ENCODE measurements at regions not wholly inside any gene's neighbourhood (a gene's known extent, or its start where the extent isn't known, plus 50 kb on each side); places are given as distances from the start of the nearest gene placed in this dataset.
"Not testable (repeated sequence)": the region's sequence is repeated elsewhere in the genome, so short reads cannot be mapped to it uniquely, and the experiment has no call there.

- Mint-ChIP-seq H3K27me3 (ENCODE audit: low read depth) (no peaks in the 10 kb centered on the region), H3K36me3 (ENCODE audit: low read depth) (no peaks in the 10 kb centered on the region), H3K27ac (no peak overlapping the region), H3K4me1 (ENCODE audit: low read depth) (no peaks in the 10 kb centered on the region), H3K9me3 (ENCODE audit: insufficient read depth) (peaks cover 14% of the 10 kb centered on the region), H3K4me3 (no peak overlapping the region)
- DNase-seq (no peak), ATAC-seq (no peak)
- ChIA-PET POLR2A (no interaction called here), CTCF (no interaction called here)
Observed at GRCh38 chr2:5195636-5196035, 496.5 kb upstream of the SOX11 start.

- no peak for DNase-seq
- H3K9me3 Mint-ChIP-seq (ENCODE audit: insufficient read depth), result peaks cover 13% of the 10 kb centered on the region
- no peaks in the 10 kb centered on the region for H3K4me1 Mint-ChIP-seq (ENCODE audit: low read depth)
- H3K4me3 Mint-ChIP-seq, result no peak overlapping the region
- ChIA-PET POLR2A (no interaction called here), CTCF (no interaction called here)
- H3K27ac Mint-ChIP-seq, result no peak overlapping the region
- no peaks in the 10 kb centered on the region for H3K36me3 Mint-ChIP-seq (ENCODE audit: low read depth)
- H3K27me3 Mint-ChIP-seq (ENCODE audit: low read depth), result no peaks in the 10 kb centered on the region
- ATAC-seq, result no peak
Observed at GRCh38 chr2:5203134-5203755, 488.9 kb upstream of the SOX11 start.

GRCh38 chr2:5206742-5207141 lies 485.4 kb upstream of the SOX11 start:
- CTCF ChIA-PET; H3K36me3 Mint-ChIP-seq (ENCODE audit: low read depth); H3K27ac Mint-ChIP-seq; H3K27me3 Mint-ChIP-seq (ENCODE audit: low read depth); ATAC-seq; H3K4me1 Mint-ChIP-seq (ENCODE audit: low read depth); H3K4me3 Mint-ChIP-seq; DNase-seq; POLR2A ChIA-PET: not testable (repeated sequence)
- peaks cover 14% of the 10 kb centered on the region for H3K9me3 Mint-ChIP-seq (ENCODE audit: insufficient read depth)

- H3K27ac Mint-ChIP-seq, result no peak overlapping the region
- no peaks in the 10 kb centered on the region for H3K27me3 Mint-ChIP-seq (ENCODE audit: low read depth)
- no peaks in the 10 kb centered on the region for H3K36me3 Mint-ChIP-seq (ENCODE audit: low read depth)
- CTCF ChIA-PET, result no interaction called here
- no peak for ATAC-seq
- no peaks in the 10 kb centered on the region for H3K4me1 Mint-ChIP-seq (ENCODE audit: low read depth)
- no peak overlapping the region for H3K4me3 Mint-ChIP-seq
- POLR2A ChIA-PET, result no interaction called here
- DNase-seq, result no peak
- H3K9me3 Mint-ChIP-seq (ENCODE audit: insufficient read depth), result peaks cover 24% of the 10 kb centered on the region
Observed at GRCh38 chr2:5215989-5216607, 476.1 kb upstream of the SOX11 start.

GRCh38 chr2:5227062-5227699 lies 465.0 kb upstream of the SOX11 start:
- no peak for ATAC-seq
- no peak overlapping the region for H3K27ac Mint-ChIP-seq
- CTCF ChIA-PET, result no interaction called here

GRCh38 chr2:5229574-5229973 lies 462.6 kb upstream of the SOX11 start:
- POLR2A ChIA-PET, result no interaction called here
- H3K27me3 Mint-ChIP-seq (ENCODE audit: low read depth), result no peaks in the 10 kb centered on the region
- H3K4me1 Mint-ChIP-seq (ENCODE audit: low read depth), result no peaks in the 10 kb centered on the region
- CTCF ChIA-PET, result no interaction called here
- peaks cover 10% of the 10 kb centered on the region for H3K9me3 Mint-ChIP-seq (ENCODE audit: insufficient read depth)
- no peak for DNase-seq
- H3K36me3 Mint-ChIP-seq (ENCODE audit: low read depth), result no peaks in the 10 kb centered on the region
- no peak overlapping the region for H3K27ac Mint-ChIP-seq
- no peak for ATAC-seq
- no peak overlapping the region for H3K4me3 Mint-ChIP-seq

More at GRCh38 chr2:5227062-5227699, 465.0 kb upstream of the SOX11 start:
- Mint-ChIP-seq H3K9me3 (ENCODE audit: insufficient read depth) (peaks cover 11% of the 10 kb centered on the region), H3K4me1 (ENCODE audit: low read depth) (no peaks in the 10 kb centered on the region), H3K36me3 (ENCODE audit: low read depth) (no peaks in the 10 kb centered on the region), H3K27me3 (ENCODE audit: low read depth) (no peaks in the 10 kb centered on the region), H3K4me3 (no peak overlapping the region)
- DNase-seq, result no peak
- POLR2A ChIA-PET, result no interaction called here

GRCh38 chr2:5230444-5230843 lies 461.7 kb upstream of the SOX11 start:
- Mint-ChIP-seq H3K36me3 (ENCODE audit: low read depth) (no peaks in the 10 kb centered on the region), H3K27ac (no peak overlapping the region), H3K4me1 (ENCODE audit: low read depth) (no peaks in the 10 kb centered on the region), H3K27me3 (ENCODE audit: low read depth) (no peaks in the 10 kb centered on the region), H3K4me3 (no peak overlapping the region), H3K9me3 (ENCODE audit: insufficient read depth) (peaks cover 10% of the 10 kb centered on the region)
- ChIA-PET CTCF (no interaction called here), POLR2A (no interaction called here)
- DNase-seq (no peak), ATAC-seq (no peak)

- Mint-ChIP-seq H3K4me1 (ENCODE audit: low read depth) (no peaks in the 10 kb centered on the region), H3K36me3 (ENCODE audit: low read depth) (no peaks in the 10 kb centered on the region), H3K27me3 (ENCODE audit: low read depth) (no peaks in the 10 kb centered on the region), H3K4me3 (no peak overlapping the region), H3K9me3 (ENCODE audit: insufficient read depth) (peaks cover 10% of the 10 kb centered on the region), H3K27ac (no peak overlapping the region)
- ATAC-seq, result no peak
- POLR2A ChIA-PET, result no interaction called here
- CTCF ChIA-PET, result no interaction called here
- no peak for DNase-seq
Observed at GRCh38 chr2:5230855-5231254, 461.3 kb upstream of the SOX11 start.

GRCh38 chr2:5231287-5231686 lies 460.9 kb upstream of the SOX11 start:
- Mint-ChIP-seq H3K27ac (no peak overlapping the region), H3K27me3 (ENCODE audit: low read depth) (no peaks in the 10 kb centered on the region), H3K36me3 (ENCODE audit: low read depth) (no peaks in the 10 kb centered on the region), H3K9me3 (ENCODE audit: insufficient read depth) (peaks cover 10% of the 10 kb centered on the region), H3K4me1 (ENCODE audit: low read depth) (no peaks in the 10 kb centered on the region), H3K4me3 (no peak overlapping the region)
- ChIA-PET CTCF (no interaction called here), POLR2A (no interaction called here)
- DNase-seq, result no peak
- no peak for ATAC-seq

- ATAC-seq, result no peak
- Mint-ChIP-seq H3K27me3 (ENCODE audit: low read depth) (no peaks in the 10 kb centered on the region), H3K4me3 (no peak overlapping the region), H3K36me3 (ENCODE audit: low read depth) (no peaks in the 10 kb centered on the region), H3K9me3 (ENCODE audit: insufficient read depth) (peaks cover 10% of the 10 kb centered on the region), H3K27ac (no peak overlapping the region), H3K4me1 (ENCODE audit: low read depth) (no peaks in the 10 kb centered on the region)
- ChIA-PET CTCF (no interaction called here), POLR2A (no interaction called here)
- no peak for DNase-seq
Observed at GRCh38 chr2:5234563-5234962, 457.6 kb upstream of the SOX11 start.

- peaks cover 7% of the 10 kb centered on the region for H3K9me3 Mint-ChIP-seq (ENCODE audit: insufficient read depth)
- DNase-seq, result no peak
- no peaks in the 10 kb centered on the region for H3K27me3 Mint-ChIP-seq (ENCODE audit: low read depth)
- ATAC-seq, result no peak
- ChIA-PET CTCF (no interaction called here), POLR2A (no interaction called here)
- no peaks in the 10 kb centered on the region for H3K4me1 Mint-ChIP-seq (ENCODE audit: low read depth)
- H3K4me3 Mint-ChIP-seq, result no peak overlapping the region
- H3K27ac Mint-ChIP-seq, result no peak overlapping the region
- H3K36me3 Mint-ChIP-seq (ENCODE audit: low read depth), result no peaks in the 10 kb centered on the region
Observed at GRCh38 chr2:5235701-5236100, 456.5 kb upstream of the SOX11 start.

GRCh38 chr2:5236249-5236648 lies 455.9 kb upstream of the SOX11 start:
- ChIA-PET POLR2A (no interaction called here), CTCF (no interaction called here)
- no peak for ATAC-seq
- Mint-ChIP-seq H3K27ac (no peak overlapping the region), H3K4me3 (no peak overlapping the region), H3K9me3 (ENCODE audit: insufficient read depth) (peaks cover 4% of the 10 kb centered on the region), H3K27me3 (ENCODE audit: low read depth) (no peaks in the 10 kb centered on the region), H3K36me3 (ENCODE audit: low read depth) (no peaks in the 10 kb centered on the region), H3K4me1 (ENCODE audit: low read depth) (no peaks in the 10 kb centered on the region)
- DNase-seq, result no peak

GRCh38 chr2:5242751-5243150 lies 449.4 kb upstream of the SOX11 start:
- H3K9me3 Mint-ChIP-seq (ENCODE audit: insufficient read depth), result peaks cover 7% of the 10 kb centered on the region

More at GRCh38 chr2:5242751-5243150, 449.4 kb upstream of the SOX11 start:
- Mint-ChIP-seq H3K4me1 (ENCODE audit: low read depth) (no peaks in the 10 kb centered on the region), H3K36me3 (ENCODE audit: low read depth) (no peaks in the 10 kb centered on the region), H3K27ac (no peak overlapping the region), H3K4me3 (no peak overlapping the region), H3K27me3 (ENCODE audit: low read depth) (no peaks in the 10 kb centered on the region)
- ATAC-seq (no peak), DNase-seq (no peak)
- ChIA-PET CTCF (no interaction called here), POLR2A (interaction anchor here (0.6 kb wide), 1 partner anchor 11 kb away, joined by 5 read pairs; no protein-coding TSS in a partner anchor)
